Prostate gland (tissue), 2 donors: ENCODE measurements at regions not wholly inside any gene's neighbourhood (a gene's known extent, or its start where the extent isn't known, plus 50 kb on each side); places are given as distances from the start of the nearest gene placed in this dataset.

ENCODE experiments used
- DNase-seq: peaks from one replicate; pipeline ENCODE4 v3.0.0-alpha.2; 2019; ENCODE audit warnings: low spot score
- H3K27ac ChIP-seq, 2 donors: fragments of 200-600 bp; sonication (generic); 2 replicates each; pipeline ENCODE4 v1.5.1; 2017 to 2019
- H3K27me3 ChIP-seq: fragments of 200-600 bp; sonication (generic); replicated peaks from 2 replicates; pipeline ENCODE4 v1.5.1; 2019; ENCODE audit not compliant: insufficient read depth
- H3K36me3 ChIP-seq, 2 donors: fragments of 200-600 bp; sonication (generic); 1 replicate in 1 of 2; 2 replicates in 1 of 2; pipeline versions ENCODE4 v1.5.1 to v1.8.1; 2017 to 2019
- H3K4me1 ChIP-seq: fragments of 200-600 bp; sonication (generic); replicated peaks from 2 replicates; pipeline ENCODE4 v1.5.1; 2019
- H3K4me3 ChIP-seq, 2 donors: fragments of 200-600 bp; sonication (generic); 2 replicates each; pipeline ENCODE4 v1.5.1; 2017 to 2019
- H3K9me3 ChIP-seq: fragments of 200-600 bp; sonication (generic); 2 replicates; pipeline ENCODE4 v1.5.1; 2017
- CTCF ChIP-seq, 4 experiments: fragments of 200-600 bp in 2 of 4; fragments of 450-650 bp in 2 of 4; sonication (generic) in 2 of 4; IDR thresholded peaks; 1 replicate in 3 of 4; 2 replicates in 1 of 4; pipeline ENCODE4 v1.5.1; 2016 to 2019; ENCODE audit warnings: antibody characterized with exemption in 4 of 4, mild to moderate bottlenecking in 2 of 4, moderate library complexity in 2 of 4
- POLR2A ChIP-seq: fragments of 450-650 bp; IDR thresholded peaks from one replicate; pipeline ENCODE4 v1.6.1; 2016; ENCODE audit warnings: antibody characterized with exemption, mild to moderate bottlenecking
- POLR2AphosphoS5 ChIP-seq: sonication (generic); formaldehyde crosslinking; IDR thresholded peaks from one replicate; pipeline ENCODE4 v1.6.1; 2017; ENCODE audit warnings: antibody characterized with exemption
- WGBS: methylation state at CpG from one replicate; pipeline ENCODE4 v1.1.5; 2018; 5-methylcytosine and 5-hydroxymethylcytosine counted together
- intact Hi-C: fragments of 100-400 bp; cut with DNase I; formaldehyde crosslinking; loops from one replicate; pipeline ENCODE4 v1.14.2; 2022

GRCh38 chr4:24745172-24745895 lies 50.0 kb upstream of the SOD3 start:
- intact Hi-C loops, result no loop called here

More at GRCh38 chr4:24745172-24745895, 50.0 kb upstream of the SOD3 start:
- no peak overlapping the region for H3K27ac ChIP-seq
- 91% methylated on average over 5 of the region's 5 CpGs for WGBS
- no peaks in the 10 kb centered on the region for H3K9me3 ChIP-seq
- TF ChIP-seq CTCF (IDR thresholded peaks at IDR 0.05), result no peak
- no peak for TF ChIP-seq POLR2AphosphoS5
- TF ChIP-seq POLR2A, result no peak
- DNase-seq, result no peak
- H3K36me3 ChIP-seq, result no peaks in the 10 kb centered on the region
- H3K4me3 ChIP-seq, result no peak overlapping the region
- H3K27me3 ChIP-seq, result no peaks in the 10 kb centered on the region
- H3K4me1 ChIP-seq, result no peaks in the 10 kb centered on the region
